GM13976 (cell line): ENCODE measurements at regions not wholly inside any gene's neighbourhood (a gene's known extent, or its start where the extent isn't known, plus 50 kb on each side); places are given as distances from the start of the nearest gene placed in this dataset.

ENCODE experiments used
- DNase-seq: peaks from one replicate; pipeline ENCODE4 v3.0.0; 2012; ENCODE audit warnings: low spot score
- in situ Hi-C: fragments of 300-500 bp; cut with MboI; formaldehyde crosslinking; loops from one replicate; pipeline ENCODE4 v1.12.0; 2022; ENCODE audit warnings: low sequenced_read_pairs, mixed read lengths, inconsistent platforms; ENCODE audit not compliant: unreplicated experiment
- TF ChIP-seq, protein P1 (sequence below): IDR thresholded peaks from 2 replicates; pipeline ENCODE4 v1.5.1; 2012; ENCODE audit warnings: borderline replicate concordance, mild to moderate bottlenecking; ENCODE audit not compliant: insufficient read depth; ENCODE audit errors: extremely low read depth, missing control alignments, control extremely low read depth

DNA sequence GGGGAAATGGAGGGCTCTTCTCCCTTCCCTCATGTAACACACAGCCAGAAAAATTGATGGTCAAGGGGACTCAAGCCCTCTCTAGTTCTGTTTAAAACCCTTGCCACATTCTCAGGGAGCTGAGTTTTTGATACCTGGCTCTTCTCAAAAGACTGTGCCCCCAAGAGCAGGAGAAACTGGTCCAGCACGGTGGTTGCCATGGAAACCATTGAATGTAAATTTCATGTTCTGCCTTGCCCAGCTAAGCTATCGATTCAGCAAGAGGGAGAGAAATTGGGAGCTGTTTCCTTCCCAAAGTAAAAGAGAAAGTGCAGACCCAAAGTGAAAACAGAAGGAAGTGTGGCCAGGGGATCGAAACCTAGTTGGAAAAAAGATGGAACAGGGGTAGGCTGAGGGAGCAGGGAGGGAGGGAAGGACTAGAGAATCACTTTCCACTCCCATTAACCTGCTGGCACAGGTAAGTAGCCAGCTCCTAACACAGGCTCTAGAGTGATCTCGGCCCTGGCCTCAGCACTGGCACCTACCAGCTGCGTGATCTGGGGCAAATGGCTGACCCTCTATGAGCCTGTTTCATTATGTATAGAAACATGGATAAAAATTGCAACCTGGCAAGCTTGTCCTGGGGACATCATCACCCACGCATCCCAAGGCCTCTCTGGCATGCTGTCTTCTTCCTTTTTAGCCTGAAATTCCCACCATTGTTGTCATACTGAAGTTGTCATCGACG, 140.9 kb downstream of the TPRA1 start:
- in situ Hi-C loops = loop anchor here (25.0 kb wide), 1 partner anchor 762 kb away; no protein-coding TSS in a partner anchor
- no peak for DNase-seq
- TF ChIP-seq, protein P1, sequence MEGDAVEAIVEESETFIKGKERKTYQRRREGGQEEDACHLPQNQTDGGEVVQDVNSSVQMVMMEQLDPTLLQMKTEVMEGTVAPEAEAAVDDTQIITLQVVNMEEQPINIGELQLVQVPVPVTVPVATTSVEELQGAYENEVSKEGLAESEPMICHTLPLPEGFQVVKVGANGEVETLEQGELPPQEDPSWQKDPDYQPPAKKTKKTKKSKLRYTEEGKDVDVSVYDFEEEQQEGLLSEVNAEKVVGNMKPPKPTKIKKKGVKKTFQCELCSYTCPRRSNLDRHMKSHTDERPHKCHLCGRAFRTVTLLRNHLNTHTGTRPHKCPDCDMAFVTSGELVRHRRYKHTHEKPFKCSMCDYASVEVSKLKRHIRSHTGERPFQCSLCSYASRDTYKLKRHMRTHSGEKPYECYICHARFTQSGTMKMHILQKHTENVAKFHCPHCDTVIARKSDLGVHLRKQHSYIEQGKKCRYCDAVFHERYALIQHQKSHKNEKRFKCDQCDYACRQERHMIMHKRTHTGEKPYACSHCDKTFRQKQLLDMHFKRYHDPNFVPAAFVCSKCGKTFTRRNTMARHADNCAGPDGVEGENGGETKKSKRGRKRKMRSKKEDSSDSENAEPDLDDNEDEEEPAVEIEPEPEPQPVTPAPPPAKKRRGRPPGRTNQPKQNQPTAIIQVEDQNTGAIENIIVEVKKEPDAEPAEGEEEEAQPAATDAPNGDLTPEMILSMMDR = no peak

DNA sequence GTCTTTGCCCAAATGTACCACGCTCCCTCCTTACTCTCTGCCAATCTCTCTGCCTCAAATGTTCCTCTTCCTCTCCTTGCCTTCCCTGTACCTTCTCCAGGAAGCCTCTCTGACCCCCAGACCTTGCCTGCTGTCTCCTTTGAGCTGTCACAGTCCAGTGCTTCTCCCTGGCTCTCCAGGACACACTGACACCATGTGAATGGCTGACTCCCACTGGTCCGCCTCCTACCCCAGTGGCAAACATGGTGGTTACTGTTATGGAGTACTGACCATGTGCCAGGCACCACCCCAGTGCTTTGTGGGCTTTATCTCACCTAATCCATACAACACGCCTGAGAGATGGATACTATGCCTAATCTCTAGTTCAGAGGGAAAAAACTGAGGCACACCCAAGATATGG, 141.9 kb downstream of the TPRA1 start:
- DNase-seq = no peak
- in situ Hi-C loops = loop anchor here (25.0 kb wide), 1 partner anchor 761 kb away; no protein-coding TSS in a partner anchor
- TF ChIP-seq, protein P1 = no peak

DNA sequence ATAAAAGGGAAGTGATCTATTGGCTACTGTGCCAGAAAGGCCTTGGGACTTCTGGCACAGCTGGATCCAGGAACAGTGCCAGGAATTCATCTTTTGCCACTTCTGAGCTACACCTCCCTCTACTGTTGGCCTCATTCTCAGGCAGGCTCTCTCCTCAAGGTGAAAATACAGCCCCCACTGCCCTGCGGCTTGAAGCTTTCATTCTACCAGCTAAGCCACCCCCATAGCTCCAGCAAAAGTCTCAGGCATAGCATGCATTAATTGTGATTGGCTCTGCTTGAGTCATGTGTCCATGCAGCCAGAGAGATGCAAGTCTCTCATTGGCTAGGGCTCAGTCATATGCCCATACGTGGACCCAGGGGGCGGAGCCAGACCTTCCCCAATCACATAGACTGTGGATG, 142.4 kb downstream of the TPRA1 start:
- no peak for DNase-seq
- in situ Hi-C loops = loop anchor here (25.0 kb wide), 1 partner anchor 761 kb away; no protein-coding TSS in a partner anchor

DNA sequence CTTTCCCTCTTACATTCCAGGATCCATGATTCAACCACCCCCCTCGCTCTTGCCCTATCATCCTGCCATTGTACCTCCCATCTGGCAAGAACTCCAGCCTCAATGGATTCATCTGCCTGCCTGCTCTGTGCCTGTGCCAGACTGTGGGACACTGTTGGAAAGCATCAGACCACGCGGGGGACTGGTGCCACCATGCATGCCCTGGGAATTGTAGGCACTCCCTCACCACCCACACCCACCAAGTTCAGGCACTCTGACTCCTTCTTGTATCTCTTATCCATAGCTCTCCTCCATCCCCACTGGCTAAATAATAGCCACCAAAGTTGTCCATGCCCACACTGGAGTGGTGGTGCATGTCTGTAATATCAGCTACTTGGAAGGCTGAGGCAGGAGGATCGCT, 143.8 kb downstream of the TPRA1 start:
- DNase-seq = no peak
- in situ Hi-C loops = loop anchor here (25.0 kb wide), 1 partner anchor 759 kb away; no protein-coding TSS in a partner anchor
- TF ChIP-seq, protein P1 = no peak

More for the DNA sequence above, 142.4 kb downstream of the TPRA1 start:
- TF ChIP-seq, protein P1 = no peak

DNA sequence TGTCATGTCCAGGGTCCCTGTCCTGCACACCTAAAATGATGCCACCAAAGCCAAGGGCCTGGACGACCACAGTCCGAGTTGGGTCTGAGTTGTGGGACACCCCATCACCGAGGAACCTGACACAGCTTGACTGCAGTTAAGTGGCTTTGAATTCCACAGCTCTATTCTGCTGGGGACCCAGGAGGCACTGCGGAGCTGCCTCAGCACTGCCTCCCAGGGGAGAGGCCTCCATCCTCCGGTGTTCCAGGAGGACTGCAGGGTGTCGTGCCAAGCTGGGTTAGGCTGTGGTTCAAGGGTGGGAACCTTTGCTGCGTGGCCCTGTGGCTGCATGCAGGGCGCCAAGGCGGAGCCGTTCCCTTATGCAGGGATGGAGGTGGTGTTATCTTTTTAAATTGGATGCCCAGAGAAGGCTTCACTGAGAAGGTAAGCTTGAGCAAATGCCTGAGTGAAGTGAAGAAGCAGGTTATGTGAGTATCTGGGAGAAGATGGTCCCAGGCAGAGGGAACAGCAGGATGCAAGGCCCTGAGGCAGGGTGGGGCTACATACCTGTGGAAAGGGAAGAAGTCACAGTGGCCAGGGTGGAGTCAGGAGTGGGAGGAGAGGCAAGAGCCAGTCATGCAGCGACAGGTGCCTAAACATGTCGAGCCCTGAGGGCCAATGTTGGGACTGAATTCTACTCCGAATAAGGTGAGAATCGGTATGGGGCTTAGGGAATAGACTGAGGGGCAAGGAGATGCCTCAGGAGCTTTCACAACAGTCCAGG, 144.8 kb downstream of the TPRA1 start:
- TF ChIP-seq, protein P1 = no peak
- no peak for DNase-seq
- in situ Hi-C loops = loop anchor here (25.0 kb wide), 1 partner anchor 758 kb away; no protein-coding TSS in a partner anchor

DNA sequence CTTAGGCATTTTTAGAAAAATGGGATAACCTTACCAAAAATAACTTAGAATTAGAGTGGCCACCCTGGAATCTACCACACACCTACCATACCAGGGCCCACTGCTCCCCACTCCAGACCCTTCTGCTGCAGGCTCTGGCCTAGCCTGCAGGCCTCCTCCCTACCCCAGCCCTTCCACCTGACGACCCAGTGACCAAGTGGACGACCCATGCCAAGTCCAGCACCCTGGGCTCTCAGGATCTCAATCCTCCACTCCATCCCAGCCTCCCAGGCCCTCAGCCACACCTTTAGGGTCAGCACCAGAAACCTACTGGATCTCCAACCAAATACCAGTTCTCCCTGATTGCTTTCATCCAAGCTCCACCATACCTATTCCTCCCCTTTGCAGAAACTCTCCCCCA, 145.8 kb downstream of the TPRA1 start:
- in situ Hi-C loops = loop anchor here (25.0 kb wide), 1 partner anchor 757 kb away; no protein-coding TSS in a partner anchor
- TF ChIP-seq, protein P1 = no peak
- DNase-seq = no peak
